HG03457 (cell line): ENCODE measurements at regions not wholly inside any gene's neighbourhood (a gene's known extent, or its start where the extent isn't known, plus 50 kb on each side); places are given as distances from the start of the nearest gene placed in this dataset.

ENCODE experiments used
- ATAC-seq: cut with Tn5 transposase; IDR thresholded peaks from one replicate; pipeline ENCODE4 v1.9.1; 2021; ENCODE audit warnings: moderate number of reproducible peaks; ENCODE audit not compliant: unreplicated experiment

DNA sequence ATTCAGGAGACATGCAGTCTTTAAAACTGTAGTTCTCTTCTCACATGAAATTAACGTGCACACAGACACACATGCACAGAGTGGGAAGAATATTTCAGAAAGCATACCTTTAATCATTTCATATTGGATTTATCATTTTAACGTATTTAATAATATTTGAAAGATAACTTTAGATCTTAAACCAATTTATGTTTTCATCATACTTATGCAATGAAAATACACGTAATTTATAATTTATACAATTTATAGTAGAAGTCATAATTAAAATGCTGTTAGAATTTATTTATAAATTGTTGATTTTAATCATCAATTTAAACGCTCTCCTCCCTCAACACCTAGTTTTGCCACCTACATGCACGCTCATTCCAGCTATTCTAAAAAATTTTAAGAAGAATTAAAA lies 894.9 kb upstream of the CTNND2 start:
- ATAC-seq: no peak

GRCh38 chr5:12795333-12795663 lies 891.1 kb upstream of the CTNND2 start:
- no peak for ATAC-seq

- ATAC-seq: no peak
Observed at GRCh38 chr5:12794476-12795332, 890.5 kb upstream of the CTNND2 start.

DNA sequence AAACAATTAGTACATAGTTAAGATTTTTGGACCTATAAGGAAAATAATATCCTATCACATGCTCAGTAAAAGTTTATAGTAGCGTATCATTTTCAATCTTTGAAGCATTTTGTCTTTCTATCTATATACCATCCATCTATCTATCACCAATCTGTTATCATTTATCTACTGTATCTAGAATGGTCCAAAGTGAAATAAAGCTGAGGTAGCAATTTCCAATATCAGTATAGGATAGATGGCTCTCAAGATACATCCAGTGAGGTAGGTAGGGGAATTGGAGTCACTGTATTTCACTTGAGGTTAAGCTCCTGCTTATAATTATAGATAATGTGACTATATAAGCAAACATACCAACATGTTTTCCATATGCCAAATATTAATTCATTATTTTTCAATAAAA lies 889.1 kb upstream of the CTNND2 start:
- no peak for ATAC-seq

- no peak for ATAC-seq
Observed at GRCh38 chr5:12780536-12780935, 876.3 kb upstream of the CTNND2 start.

GRCh38 chr5:12777342-12777741 lies 873.1 kb upstream of the CTNND2 start:
- ATAC-seq: no peak

DNA sequence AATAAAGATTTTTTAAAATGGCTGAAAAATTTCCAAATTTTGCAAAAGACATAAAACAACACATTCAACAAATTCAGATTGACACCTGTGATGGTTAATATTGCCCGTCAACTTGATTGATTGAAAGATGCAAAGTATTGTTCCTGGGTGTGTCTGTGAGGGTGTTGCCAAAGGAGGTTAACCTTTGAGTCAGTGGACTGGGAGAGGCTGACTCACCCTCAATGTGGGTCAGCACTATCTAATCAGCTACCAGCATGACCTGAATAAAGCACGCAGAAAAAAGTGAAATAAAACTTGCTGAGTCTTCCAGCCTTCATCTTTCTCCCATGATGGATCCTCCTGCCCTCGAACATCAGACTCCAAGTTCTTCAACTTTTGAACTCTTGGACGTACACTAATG lies 868.0 kb upstream of the CTNND2 start:
- no peak for ATAC-seq

DNA sequence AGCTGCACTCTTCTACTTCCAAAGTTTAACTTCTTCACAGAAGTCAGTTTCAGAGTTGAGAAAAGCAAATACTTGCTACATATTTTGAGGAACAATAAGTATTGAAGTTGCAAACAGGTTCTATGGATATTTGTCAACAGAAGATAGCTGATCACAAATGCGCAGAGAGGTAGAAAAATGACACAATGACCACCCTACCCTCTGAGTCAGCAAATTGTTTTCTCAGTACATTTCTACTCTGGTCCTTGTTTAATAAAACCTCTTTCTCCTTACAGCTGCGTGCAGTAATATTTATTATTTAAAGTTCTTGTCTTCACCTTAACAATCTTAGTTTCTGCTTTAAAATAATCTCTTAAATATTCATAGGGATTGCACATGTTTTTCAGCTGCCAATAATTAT lies 855.1 kb upstream of the CTNND2 start:
- ATAC-seq: no peak

- no peak for ATAC-seq
Observed at GRCh38 chr5:12757035-12757434, 852.8 kb upstream of the CTNND2 start.

DNA sequence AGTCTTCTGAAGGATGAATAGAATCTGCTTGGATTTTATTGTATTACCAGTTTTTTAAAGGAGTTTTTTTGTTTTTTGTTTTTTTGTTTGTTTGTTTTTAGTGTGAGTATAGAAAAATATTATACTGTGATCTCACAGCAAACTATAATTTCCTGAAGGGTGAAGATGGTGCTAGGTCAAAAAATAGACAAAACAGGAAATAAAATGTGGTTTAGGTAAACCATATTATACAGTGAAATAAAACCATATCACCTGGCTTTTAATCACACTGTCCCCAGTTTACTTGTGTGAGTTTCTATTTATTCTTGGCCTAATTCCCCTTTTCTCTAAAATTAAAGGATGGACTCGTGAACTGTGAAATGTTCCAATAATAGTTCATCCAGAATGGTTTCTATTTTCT lies 841.3 kb upstream of the CTNND2 start:
- no peak for ATAC-seq

DNA sequence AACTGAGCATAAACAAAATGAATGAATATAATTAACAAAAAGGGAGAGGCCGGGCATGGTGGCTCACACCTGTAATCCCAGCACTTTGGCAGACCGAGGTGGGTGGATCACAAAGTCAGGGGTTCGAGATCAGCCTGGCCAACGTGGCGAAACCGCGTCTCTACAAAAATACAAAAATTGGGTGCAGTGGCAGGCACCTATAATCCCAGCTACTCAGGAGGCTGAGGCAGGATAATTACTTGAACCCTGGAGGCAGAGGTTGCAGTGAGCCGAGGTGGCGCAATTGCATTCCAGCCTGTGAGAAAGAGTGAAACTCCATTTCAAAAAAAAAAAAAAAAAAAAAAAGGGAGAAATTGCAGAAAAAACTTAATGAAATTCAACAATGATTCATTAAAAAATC lies 839.3 kb upstream of the CTNND2 start:
- no peak for ATAC-seq

DNA sequence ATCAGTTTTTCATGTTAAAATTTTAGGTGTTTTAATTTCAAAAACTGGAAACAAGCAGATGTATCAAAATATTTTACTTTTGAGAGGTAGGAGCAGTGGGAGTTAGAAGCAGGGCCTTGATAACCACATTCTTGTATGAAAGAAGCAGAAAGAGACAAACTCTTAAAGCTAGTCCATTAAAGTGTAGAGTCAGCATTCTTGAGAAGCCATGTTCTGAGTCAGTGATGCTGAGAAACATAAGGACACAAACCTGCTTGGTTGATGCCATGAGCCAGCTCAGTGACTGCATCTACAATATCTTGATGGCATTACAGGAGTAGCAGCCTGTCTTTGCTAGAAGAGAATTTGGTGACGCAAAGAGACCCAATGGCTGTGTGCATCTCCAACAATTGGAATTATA lies 826.1 kb upstream of the CTNND2 start:
- ATAC-seq: no peak

DNA sequence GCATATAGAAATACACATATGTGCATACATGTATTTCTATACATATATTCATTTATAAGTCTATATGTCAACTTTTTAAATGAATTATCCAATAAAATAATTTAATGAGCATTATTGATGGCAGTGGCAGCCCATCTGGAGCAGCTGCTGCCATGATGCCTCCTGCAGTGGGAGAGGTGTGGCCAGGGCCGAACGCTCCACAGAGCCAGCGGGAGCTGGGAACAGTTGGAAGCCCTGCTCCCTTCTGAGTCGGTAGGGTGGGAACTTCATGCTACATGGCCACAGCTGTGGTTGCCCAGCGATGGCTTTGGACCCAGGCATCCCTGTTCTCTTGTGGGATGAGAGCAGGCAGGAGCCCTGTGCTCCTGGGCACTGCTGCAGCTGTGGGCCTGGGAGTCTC lies 812.4 kb upstream of the CTNND2 start:
- ATAC-seq: no peak

GRCh38 chr5:12707560-12707959 lies 803.3 kb upstream of the CTNND2 start:
- no peak for ATAC-seq

- ATAC-seq: no peak
Observed at GRCh38 chr5:12704955-12705354, 800.7 kb upstream of the CTNND2 start.

GRCh38 chr5:12703254-12703653 lies 799.0 kb upstream of the CTNND2 start:
- ATAC-seq: no peak

GRCh38 chr5:12695651-12696050 lies 791.4 kb upstream of the CTNND2 start:
- ATAC-seq: no peak

DNA sequence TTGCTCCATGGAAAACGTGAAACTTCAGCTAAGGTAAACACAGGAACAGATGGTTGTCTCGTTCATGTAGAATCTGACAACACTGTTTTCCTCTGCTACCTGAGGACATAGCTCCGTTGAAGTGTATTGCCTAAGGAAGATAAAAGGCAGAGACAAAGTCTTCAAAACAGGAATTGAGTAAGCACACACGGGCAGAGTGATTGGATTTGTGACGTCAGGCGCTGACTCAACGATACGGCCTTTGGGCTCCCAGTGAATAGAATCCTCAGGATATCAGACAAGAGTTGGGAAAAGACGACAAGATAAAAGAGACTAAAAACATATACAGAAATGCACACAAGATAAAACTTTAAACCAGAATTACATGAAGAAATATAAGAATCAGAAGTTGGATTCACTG lies 787.1 kb upstream of the CTNND2 start:
- ATAC-seq: no peak

GRCh38 chr5:12690361-12690760 lies 786.1 kb upstream of the CTNND2 start:
- ATAC-seq: no peak

GRCh38 chr5:12683249-12683648 lies 779.0 kb upstream of the CTNND2 start:
- no peak for ATAC-seq

DNA sequence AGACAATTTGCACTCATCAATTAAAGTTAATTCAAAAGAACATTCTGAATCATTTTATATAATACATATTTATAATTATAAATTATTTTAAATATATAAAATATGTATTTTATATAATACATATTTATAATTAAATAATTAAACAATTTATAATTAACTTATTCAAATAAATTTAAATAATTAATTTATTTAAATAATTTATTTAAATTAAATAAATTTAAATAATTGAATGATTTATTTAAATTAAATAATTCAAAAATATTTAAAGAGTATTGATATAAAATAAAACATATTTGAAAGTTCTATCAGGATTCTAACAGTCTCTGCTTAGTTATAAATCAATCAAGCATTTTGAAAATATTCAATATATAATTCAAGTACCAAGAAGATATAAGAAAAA lies 775.5 kb upstream of the CTNND2 start:
- no peak for ATAC-seq

GRCh38 chr5:12675959-12676358 lies 771.7 kb upstream of the CTNND2 start:
- no peak for ATAC-seq

DNA sequence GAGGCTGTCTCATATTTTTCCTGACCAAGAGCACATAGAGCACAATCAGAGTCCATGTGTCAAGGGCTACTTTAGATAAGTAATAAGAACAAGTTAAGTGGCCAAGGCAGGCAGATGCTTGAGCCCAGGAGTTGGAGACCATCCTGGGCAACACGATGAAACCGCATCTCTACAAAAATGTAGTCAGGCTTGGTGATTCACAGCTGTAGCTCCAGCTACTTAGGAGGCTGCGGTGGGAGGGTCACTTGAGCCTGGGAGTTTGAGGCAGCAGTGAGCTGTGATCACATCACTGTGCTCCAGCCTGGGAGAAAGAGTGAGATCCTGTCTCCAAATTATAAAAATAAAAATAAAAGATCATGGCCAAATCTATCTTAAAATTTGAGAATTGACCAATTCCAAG lies 767.9 kb upstream of the CTNND2 start:
- no peak for ATAC-seq
